CD14-positive monocyte (primary cell): ENCODE measurements at regions not wholly inside any gene's neighbourhood (a gene's known extent, or its start where the extent isn't known, plus 50 kb on each side); places are given as distances from the start of the nearest gene placed in this dataset.

Experiments used
- DNase-seq, 3 donors: peaks; one replicate each; pipeline ENCODE4 v3.0.0-alpha.2; 2011 to 2022
- H2AFZ ChIP-seq: 2 replicates; pipeline ENCODE4 v1.6.0; 2012; ENCODE audit warnings: mild to moderate bottlenecking, low read depth, low read length, inconsistent platforms; ENCODE audit not compliant: insufficient read depth, poor library complexity, severe bottlenecking
- H3K27ac ChIP-seq, 2 donors: 1 replicate in 1 of 2; 2 replicates in 1 of 2; pipeline ENCODE4 v1.5.1; 2012 to 2013; ENCODE audit warnings: low read length in 2 of 2, control low read depth in 1 of 2, inconsistent platforms in 1 of 2, low read depth in 1 of 2, mild to moderate bottlenecking in 1 of 2
- H3K27me3 ChIP-seq, 2 donors: one replicate each; pipeline versions ENCODE4 v1.6.0 to v1.6.1; 2011 to 2013; ENCODE audit warnings: low read length in 2 of 2; ENCODE audit not compliant: control insufficient read depth in 2 of 2, insufficient read depth in 2 of 2
- H3K36me3 ChIP-seq, 2 donors: replicated peaks in 1 of 2; 1 replicate in 1 of 2; 2 replicates in 1 of 2; pipeline versions ENCODE4 v1.5.1 to v1.6.1; 2012 to 2013; ENCODE audit warnings: low read length in 2 of 2, control low read depth in 1 of 2, inconsistent platforms in 1 of 2, mild to moderate bottlenecking in 1 of 2; ENCODE audit not compliant: insufficient read depth in 2 of 2, control insufficient read depth in 1 of 2
- H3K4me1 ChIP-seq, 2 donors: 1 replicate in 1 of 2; 2 replicates in 1 of 2; pipeline versions ENCODE4 v1.5.1 to v1.6.1; 2012 to 2013; ENCODE audit warnings: low read length in 2 of 2, control low read depth in 1 of 2, inconsistent platforms in 1 of 2, mild to moderate bottlenecking in 1 of 2, moderate library complexity in 1 of 2; ENCODE audit not compliant: insufficient read depth in 2 of 2, control insufficient read depth in 1 of 2
- H3K4me2 ChIP-seq: replicated peaks from 2 replicates; pipeline ENCODE3; 2012; ENCODE audit warnings: low read length, moderate library complexity, mild to moderate bottlenecking; ENCODE audit not compliant: poor library complexity, severe bottlenecking; ENCODE audit errors: extremely low read depth
- H3K4me3 ChIP-seq, 3 experiments: fragments of 200-600 bp in 1 of 3; sonication (generic) in 1 of 3; replicated peaks in 1 of 3; 1 replicate in 2 of 3; 2 replicates in 1 of 3; pipeline ENCODE4 v1.5.1; 2011 to 2013; ENCODE audit warnings: low read length in 3 of 3, mild to moderate bottlenecking in 3 of 3, control low read depth in 2 of 3, low read depth in 2 of 3, inconsistent platforms in 1 of 3, moderate library complexity in 1 of 3
- H3K79me2 ChIP-seq: 2 replicates; pipeline ENCODE4 v1.6.0; 2012; ENCODE audit warnings: mild to moderate bottlenecking, control low read depth, inconsistent platforms, low read length, moderate library complexity; ENCODE audit not compliant: insufficient read depth
- H3K9ac ChIP-seq: 2 replicates; pipeline ENCODE4 v1.6.0; 2017; ENCODE audit warnings: low read length, mild to moderate bottlenecking; ENCODE audit not compliant: insufficient read depth, poor library complexity, severe bottlenecking
- H3K9me3 ChIP-seq, 2 donors: replicated peaks in 1 of 2; 1 replicate in 1 of 2; 2 replicates in 1 of 2; pipeline versions ENCODE4 v1.5.1 to v1.6.1; 2012 to 2013; ENCODE audit warnings: low read length in 2 of 2, control low read depth in 1 of 2; ENCODE audit not compliant: control insufficient read depth in 1 of 2, insufficient read depth in 1 of 2
- H4K20me1 ChIP-seq: 2 replicates; pipeline ENCODE4 v1.6.0; 2012; ENCODE audit warnings: mild to moderate bottlenecking, low read length, control low read depth, moderate library complexity; ENCODE audit not compliant: insufficient read depth
- H3K27ac Mint-ChIP-seq, 7 donors: one replicate each; pipeline ENCODE4 v1.8.0; 2020; ENCODE audit warnings: mild to moderate bottlenecking in 7 of 7, mixed read lengths in 7 of 7, moderate library complexity in 6 of 7, inconsistent platforms in 2 of 7
- H3K27me3 Mint-ChIP-seq, 3 donors: one replicate each; pipeline ENCODE4 v1.8.0; 2021 to 2022; ENCODE audit warnings: low read depth in 3 of 3, mild to moderate bottlenecking in 3 of 3, mixed read lengths in 3 of 3, moderate library complexity in 3 of 3, inconsistent platforms in 1 of 3
- H3K36me3 Mint-ChIP-seq, 2 donors: one replicate each; pipeline ENCODE4 v1.8.0; 2020; ENCODE audit warnings: mixed read lengths in 2 of 2, inconsistent platforms in 1 of 2, mild to moderate bottlenecking in 1 of 2
- H3K4me1 Mint-ChIP-seq: one replicate; pipeline ENCODE4 v1.8.0; 2020; ENCODE audit warnings: mild to moderate bottlenecking, mixed read lengths
- H3K4me3 Mint-ChIP-seq, 2 donors: one replicate each; pipeline ENCODE4 v1.8.0; 2020; ENCODE audit warnings: mild to moderate bottlenecking in 2 of 2, mixed read lengths in 2 of 2, moderate library complexity in 1 of 2
- H3K9me3 Mint-ChIP-seq, 7 donors: one replicate each; pipeline ENCODE4 v1.8.0; 2020 to 2022; ENCODE audit warnings: mixed read lengths in 7 of 7, mild to moderate bottlenecking in 6 of 7, moderate library complexity in 6 of 7, inconsistent platforms in 2 of 7
- WGBS: methylation state at CpG from one replicate; pipeline ENCODE4 v1.1.5; 2013; ENCODE audit warnings: missing lambda C conversion rate; ENCODE audit not compliant: insufficient coverage; 5-methylcytosine and 5-hydroxymethylcytosine counted together
- intact Hi-C, 2 donors: fragments of 100-400 bp; cut with micrococcal nuclease; formaldehyde crosslinking; loops; one replicate each; pipeline versions ENCODE4 v1.15.0 to v1.15.1; 2023
- TF ChIP-seq, protein P1 (sequence below): fragments of 200-600 bp; IDR thresholded peaks from one replicate; pipeline ENCODE4 v1.8.0; 2022; ENCODE audit warnings: antibody characterized with exemption, mild to moderate bottlenecking

DNA sequence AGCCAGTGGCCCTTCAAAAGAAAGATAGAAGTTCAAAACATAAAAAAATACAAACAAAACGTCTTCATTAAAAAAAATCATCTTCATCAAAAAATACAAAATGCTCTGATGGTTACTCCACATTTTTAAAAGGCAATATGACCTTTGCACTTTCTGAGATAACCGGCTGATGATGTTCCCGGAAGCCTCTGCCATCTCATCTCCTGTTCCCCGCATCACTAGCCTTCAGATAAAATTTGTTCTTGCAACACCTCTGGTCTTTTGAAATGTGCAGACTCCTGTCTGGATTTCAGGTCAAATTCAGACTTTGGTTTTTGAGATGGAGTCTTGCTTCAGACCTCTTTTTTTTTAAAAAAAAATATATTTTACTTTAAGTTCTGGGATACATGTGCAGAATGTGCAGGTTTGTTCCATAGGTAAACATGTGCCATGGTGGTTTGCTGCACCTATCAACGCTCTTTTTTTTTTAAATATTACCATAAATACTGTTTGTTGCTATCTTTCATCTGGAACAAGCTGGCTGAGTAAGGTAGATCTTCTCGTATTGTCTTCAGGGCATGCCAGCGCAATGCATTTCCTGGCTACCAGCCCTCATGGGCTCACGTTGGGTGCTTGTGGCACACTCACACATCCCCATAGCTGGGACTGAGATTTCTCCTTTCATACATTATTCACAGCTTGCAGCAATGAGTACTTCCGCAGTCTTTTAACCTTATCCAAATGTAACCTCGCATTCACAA, 418.9 kb upstream of the ARGLU1 start:
- TF ChIP-seq, protein P1, sequence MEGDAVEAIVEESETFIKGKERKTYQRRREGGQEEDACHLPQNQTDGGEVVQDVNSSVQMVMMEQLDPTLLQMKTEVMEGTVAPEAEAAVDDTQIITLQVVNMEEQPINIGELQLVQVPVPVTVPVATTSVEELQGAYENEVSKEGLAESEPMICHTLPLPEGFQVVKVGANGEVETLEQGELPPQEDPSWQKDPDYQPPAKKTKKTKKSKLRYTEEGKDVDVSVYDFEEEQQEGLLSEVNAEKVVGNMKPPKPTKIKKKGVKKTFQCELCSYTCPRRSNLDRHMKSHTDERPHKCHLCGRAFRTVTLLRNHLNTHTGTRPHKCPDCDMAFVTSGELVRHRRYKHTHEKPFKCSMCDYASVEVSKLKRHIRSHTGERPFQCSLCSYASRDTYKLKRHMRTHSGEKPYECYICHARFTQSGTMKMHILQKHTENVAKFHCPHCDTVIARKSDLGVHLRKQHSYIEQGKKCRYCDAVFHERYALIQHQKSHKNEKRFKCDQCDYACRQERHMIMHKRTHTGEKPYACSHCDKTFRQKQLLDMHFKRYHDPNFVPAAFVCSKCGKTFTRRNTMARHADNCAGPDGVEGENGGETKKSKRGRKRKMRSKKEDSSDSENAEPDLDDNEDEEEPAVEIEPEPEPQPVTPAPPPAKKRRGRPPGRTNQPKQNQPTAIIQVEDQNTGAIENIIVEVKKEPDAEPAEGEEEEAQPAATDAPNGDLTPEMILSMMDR = no peak
- H3K27ac ChIP-seq = no peak overlapping the region
- no peak overlapping the region for H3K4me3 ChIP-seq
- Mint-ChIP-seq H3K27ac (no peak overlapping the region), H3K4me1 (no peaks in the 10 kb centered on the region), H3K27me3 (peaks cover 0 to 2% (median 0%) of the 10 kb centered on the region in 3 donors), H3K36me3 (no peaks in the 10 kb centered on the region), H3K9me3 (peaks cover 2 to 28% (median 4%) of the 10 kb centered on the region in 7 donors), H3K4me3 (no peak overlapping the region)
- no peak for DNase-seq
- H3K9me3 ChIP-seq = peaks cover 4 to 9% of the 10 kb centered on the region in 2 donors
- intact Hi-C loops = no loop called here
- H3K79me2 ChIP-seq = no peaks in the 10 kb centered on the region
- no peak overlapping the region for H3K4me2 ChIP-seq
- H2AFZ ChIP-seq = no peak overlapping the region
- H3K4me1 ChIP-seq = no peaks in the 10 kb centered on the region
- 88% methylated on average over 5 of the region's 10 CpGs for WGBS
- no peak overlapping the region for H3K9ac ChIP-seq
- no peaks in the 10 kb centered on the region for H4K20me1 ChIP-seq
- H3K27me3 ChIP-seq = no peaks in the 10 kb centered on the region
- H3K36me3 ChIP-seq = no peaks in the 10 kb centered on the region

GRCh38 chr13:106986033-106986484, 418.1 kb upstream of the ARGLU1 start:
- Histone ChIP-seq H3K79me2 (no peaks in the 10 kb centered on the region), H3K9ac (no peak overlapping the region), H3K27ac (no peak overlapping the region), H3K36me3 (no peaks in the 10 kb centered on the region), H3K4me1 (no peaks in the 10 kb centered on the region), H2AFZ (no peak overlapping the region), H3K9me3 (peaks cover 4 to 12% of the 10 kb centered on the region in 2 donors), H3K27me3 (no peaks in the 10 kb centered on the region), H3K4me2 (no peak overlapping the region), H3K4me3 (no peak overlapping the region), H4K20me1 (no peaks in the 10 kb centered on the region)
- intact Hi-C loops = no loop called here
- TF ChIP-seq, protein P1 = no peak
- H3K36me3 Mint-ChIP-seq = no peaks in the 10 kb centered on the region
- H3K4me1 Mint-ChIP-seq = no peaks in the 10 kb centered on the region
- H3K4me3 Mint-ChIP-seq = no peak overlapping the region
- no peak overlapping the region for H3K27ac Mint-ChIP-seq
- peaks cover 3 to 30% (median 8%) of the 10 kb centered on the region in 7 donors for H3K9me3 Mint-ChIP-seq
- H3K27me3 Mint-ChIP-seq = peaks cover 0 to 2% (median 0%) of the 10 kb centered on the region in 3 donors
- no peak for DNase-seq
- 92% methylated on average over 5 of the region's 7 CpGs for WGBS
